KMS-11 (cell line): ENCODE measurements at regions not wholly inside any gene's neighbourhood (a gene's known extent, or its start where the extent isn't known, plus 50 kb on each side); places are given as distances from the start of the nearest gene placed in this dataset.

ENCODE experiments used
- H2AFZ ChIP-seq: fragments of 200-600 bp; sonication (generic); 2 replicates; pipeline ENCODE4 v1.6.1; 2016; ENCODE audit warnings: antibody characterized with exemption, mixed run types, low read depth
- H3K27ac ChIP-seq: fragments of 200-600 bp; sonication (generic); 2 replicates; pipeline ENCODE4 v1.6.1; 2016; ENCODE audit warnings: mild to moderate bottlenecking, mixed run types
- H3K27me3 ChIP-seq: fragments of 200-600 bp; sonication (generic); 2 replicates; pipeline ENCODE4 v1.6.1; 2017; ENCODE audit warnings: mild to moderate bottlenecking, low read depth, mixed run types, moderate library complexity; ENCODE audit not compliant: insufficient read depth
- H3K36me3 ChIP-seq: fragments of 200-600 bp; sonication (generic); 2 replicates; pipeline ENCODE4 v1.6.1; 2017; ENCODE audit warnings: mild to moderate bottlenecking, mixed run types; ENCODE audit not compliant: insufficient read depth
- H3K4me1 ChIP-seq: fragments of 200-600 bp; sonication (generic); 2 replicates; pipeline ENCODE4 v1.6.1; 2016; ENCODE audit warnings: mild to moderate bottlenecking, low read depth, mixed run types; ENCODE audit not compliant: poor library complexity, severe bottlenecking
- H3K4me2 ChIP-seq: fragments of 200-600 bp; sonication (generic); 2 replicates; pipeline ENCODE4 v1.7.0; 2016; ENCODE audit warnings: mild to moderate bottlenecking, mixed run types
- H3K4me3 ChIP-seq: fragments of 200-600 bp; sonication (generic); IDR thresholded peaks from 2 replicates; pipeline ENCODE4 v1.6.1; 2017; ENCODE audit warnings: low read depth, low read length, mixed read lengths; ENCODE audit not compliant: insufficient read depth
- H3K79me2 ChIP-seq: fragments of 200-600 bp; sonication (generic); 2 replicates; pipeline ENCODE4 v1.6.1; 2016; ENCODE audit warnings: low read depth, mixed run types; ENCODE audit not compliant: insufficient read depth
- H3K9ac ChIP-seq: fragments of 200-600 bp; sonication (generic); 2 replicates; pipeline ENCODE4 v1.6.1; 2016; ENCODE audit warnings: mild to moderate bottlenecking, mixed run types
- H4K20me1 ChIP-seq: fragments of 200-600 bp; sonication (generic); 2 replicates; pipeline ENCODE4 v1.6.1; 2016; ENCODE audit warnings: mild to moderate bottlenecking, mixed run types; ENCODE audit not compliant: insufficient read depth
- TF ChIP-seq, protein P1 (sequence below): fragments of 200-600 bp; sonication (generic); conservative IDR thresholded peaks from 2 replicates; pipeline ENCODE4 v1.6.1; 2017; ENCODE audit warnings: low read depth, mild to moderate bottlenecking, antibody characterized with exemption, low read length, moderate library complexity, mixed read lengths

DNA sequence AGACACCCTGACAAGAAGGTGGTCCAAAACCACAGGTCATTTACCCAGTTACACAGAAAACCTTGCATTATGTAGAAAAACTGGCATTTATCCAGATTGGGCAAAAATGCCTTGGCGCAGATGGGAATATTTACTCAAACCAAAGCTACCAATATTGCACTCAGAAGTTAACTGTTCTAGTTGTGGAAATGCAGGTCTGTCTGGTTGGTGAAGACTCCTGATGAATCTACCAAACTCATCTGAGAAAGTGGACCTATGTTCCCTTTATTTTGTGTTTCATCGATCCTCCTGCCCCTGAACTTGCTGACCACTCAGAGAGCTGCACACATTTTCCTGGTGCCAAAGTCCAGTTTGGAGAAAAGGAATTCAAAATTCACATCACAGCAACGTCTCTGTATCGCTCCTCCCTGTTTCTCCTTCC, 85.2 kb upstream of the ALDH1A1 start:
- Histone ChIP-seq H3K4me2 (no peak overlapping the region), H4K20me1 (no peaks in the 10 kb centered on the region), H3K36me3 (no peaks in the 10 kb centered on the region), H3K4me3 (no peak overlapping the region), H2AFZ (no peak overlapping the region), H3K4me1 (no peaks in the 10 kb centered on the region), H3K27me3 (no peaks in the 10 kb centered on the region), H3K79me2 (no peaks in the 10 kb centered on the region), H3K27ac (no peak overlapping the region), H3K9ac (no peak overlapping the region)
- TF ChIP-seq, protein P1, sequence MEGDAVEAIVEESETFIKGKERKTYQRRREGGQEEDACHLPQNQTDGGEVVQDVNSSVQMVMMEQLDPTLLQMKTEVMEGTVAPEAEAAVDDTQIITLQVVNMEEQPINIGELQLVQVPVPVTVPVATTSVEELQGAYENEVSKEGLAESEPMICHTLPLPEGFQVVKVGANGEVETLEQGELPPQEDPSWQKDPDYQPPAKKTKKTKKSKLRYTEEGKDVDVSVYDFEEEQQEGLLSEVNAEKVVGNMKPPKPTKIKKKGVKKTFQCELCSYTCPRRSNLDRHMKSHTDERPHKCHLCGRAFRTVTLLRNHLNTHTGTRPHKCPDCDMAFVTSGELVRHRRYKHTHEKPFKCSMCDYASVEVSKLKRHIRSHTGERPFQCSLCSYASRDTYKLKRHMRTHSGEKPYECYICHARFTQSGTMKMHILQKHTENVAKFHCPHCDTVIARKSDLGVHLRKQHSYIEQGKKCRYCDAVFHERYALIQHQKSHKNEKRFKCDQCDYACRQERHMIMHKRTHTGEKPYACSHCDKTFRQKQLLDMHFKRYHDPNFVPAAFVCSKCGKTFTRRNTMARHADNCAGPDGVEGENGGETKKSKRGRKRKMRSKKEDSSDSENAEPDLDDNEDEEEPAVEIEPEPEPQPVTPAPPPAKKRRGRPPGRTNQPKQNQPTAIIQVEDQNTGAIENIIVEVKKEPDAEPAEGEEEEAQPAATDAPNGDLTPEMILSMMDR = no peak

DNA sequence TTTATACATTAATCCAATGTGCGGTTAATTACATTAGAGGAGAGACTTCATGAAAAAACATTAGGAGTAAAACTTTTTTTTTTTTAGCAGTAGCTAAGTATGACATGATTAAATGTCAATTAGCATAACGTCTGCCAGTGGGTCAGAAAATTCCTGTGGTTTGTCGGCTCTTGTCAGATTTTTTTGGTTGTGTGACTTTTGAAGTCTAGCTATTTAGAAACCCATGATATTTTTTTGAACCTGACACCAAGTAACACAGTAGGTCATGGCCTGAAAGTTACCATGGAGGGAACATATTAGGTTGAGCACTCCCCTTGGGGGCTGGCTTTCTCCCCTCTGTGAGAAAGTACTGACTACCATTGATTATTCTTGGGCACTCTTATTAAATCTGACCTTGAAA, 84.8 kb upstream of the ALDH1A1 start:
- no peak overlapping the region for H2AFZ ChIP-seq
- TF ChIP-seq, protein P1 = no peak
- H4K20me1 ChIP-seq = no peaks in the 10 kb centered on the region
- no peak overlapping the region for H3K4me3 ChIP-seq
- H3K36me3 ChIP-seq = no peaks in the 10 kb centered on the region
- no peak overlapping the region for H3K4me2 ChIP-seq
- H3K27ac ChIP-seq = no peak overlapping the region
- H3K9ac ChIP-seq = no peak overlapping the region
- no peaks in the 10 kb centered on the region for H3K4me1 ChIP-seq
- H3K79me2 ChIP-seq = no peaks in the 10 kb centered on the region
- H3K27me3 ChIP-seq = no peaks in the 10 kb centered on the region

DNA sequence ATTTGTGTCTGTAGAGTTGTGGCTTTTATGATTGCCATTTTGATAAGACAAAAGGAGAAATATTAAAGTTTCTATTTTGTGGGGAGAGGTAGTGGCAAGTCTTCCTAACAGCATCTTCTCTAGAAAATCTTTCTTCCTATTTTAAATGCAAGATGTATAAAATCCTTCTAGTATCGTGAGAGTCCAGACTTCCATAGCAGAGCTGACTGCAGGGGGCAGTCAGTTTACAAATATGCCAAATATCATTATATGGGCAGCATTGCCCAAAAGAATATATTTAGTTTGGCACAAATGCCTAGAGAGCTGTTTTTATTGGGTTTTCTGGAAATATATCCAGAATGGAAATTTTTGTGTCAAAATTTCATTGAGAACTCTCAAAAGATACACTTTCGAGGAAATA, 82.1 kb upstream of the ALDH1A1 start:
- no peaks in the 10 kb centered on the region for H3K27me3 ChIP-seq
- H3K27ac ChIP-seq = no peak overlapping the region
- H4K20me1 ChIP-seq = no peaks in the 10 kb centered on the region
- no peak overlapping the region for H3K4me2 ChIP-seq
- no peaks in the 10 kb centered on the region for H3K79me2 ChIP-seq
- H3K9ac ChIP-seq = no peak overlapping the region
- H3K4me1 ChIP-seq = no peaks in the 10 kb centered on the region
- H3K36me3 ChIP-seq = no peaks in the 10 kb centered on the region
- H2AFZ ChIP-seq = no peak overlapping the region
- H3K4me3 ChIP-seq = no peak overlapping the region
- TF ChIP-seq, protein P1 = no peak

- TF ChIP-seq, protein P1 = no peak
- Histone ChIP-seq H3K79me2 (no peaks in the 10 kb centered on the region), H2AFZ (no peak overlapping the region), H3K4me3 (no peak overlapping the region), H3K27ac (no peak overlapping the region), H3K4me2 (no peak overlapping the region), H3K36me3 (no peaks in the 10 kb centered on the region), H3K9ac (no peak overlapping the region), H3K27me3 (no peaks in the 10 kb centered on the region), H3K4me1 (no peaks in the 10 kb centered on the region), H4K20me1 (no peaks in the 10 kb centered on the region)
Measured at GRCh38 chr9:73031350-73031749, 78.5 kb upstream of the ALDH1A1 start.
